ENCODE measurements at regions not wholly inside any gene's neighbourhood (a gene's known extent, or its start where the extent isn't known, plus 50 kb on each side); places are given as distances from the start of the nearest gene placed in this dataset.

GRCh38 chr2:225995796-225996461 is 596.4 kb downstream of the NYAP2 start:
- in situ Hi-C loops (cut with HindIII; ENCODE audit: low sequenced_read_pairs) = no loop called here
- TF ChIP-seq CTCF (IDR thresholded peaks at IDR 0.05; ENCODE audit: low read depth, low read length) = no peak
- H3K4me3 ChIP-seq (ENCODE audit: low read depth, low read length) = no peak overlapping the region
- peak; percentile 55 for DNase-seq (ENCODE audit: low read depth, low spot score)

- H3K4me3 ChIP-seq (ENCODE audit: low read depth, low read length) = no peak overlapping the region
- no peak for TF ChIP-seq CTCF (IDR thresholded peaks at IDR 0.05; ENCODE audit: low read depth, low read length)
- DNase-seq (ENCODE audit: low read depth, low spot score) = peak; percentile 22
- in situ Hi-C loops (cut with HindIII; ENCODE audit: low sequenced_read_pairs) = no loop called here
Measured at GRCh38 chr2:225994748-225995405, 595.4 kb downstream of the NYAP2 start.

GRCh38 chr2:225993430-225993829 is 593.9 kb downstream of the NYAP2 start:
- DNase-seq (ENCODE audit: low read depth, low spot score) = peak; percentile 42
- in situ Hi-C loops (cut with HindIII; ENCODE audit: low sequenced_read_pairs) = no loop called here

GRCh38 chr2:225989809-225990208 is 590.3 kb downstream of the NYAP2 start:
- H3K4me3 ChIP-seq (ENCODE audit: low read depth, low read length) = no peak overlapping the region
- in situ Hi-C loops (cut with HindIII; ENCODE audit: low sequenced_read_pairs) = no loop called here
- no peak for DNase-seq (ENCODE audit: low read depth, low spot score)
- no peak for TF ChIP-seq CTCF (IDR thresholded peaks at IDR 0.05; ENCODE audit: low read depth, low read length)

More at GRCh38 chr2:225993430-225993829, 593.9 kb downstream of the NYAP2 start:
- no peak overlapping the region for H3K4me3 ChIP-seq (ENCODE audit: low read depth, low read length)
- TF ChIP-seq CTCF (IDR thresholded peaks at IDR 0.05; ENCODE audit: low read depth, low read length) = no peak

GRCh38 chr2:225980372-225980771 is 580.9 kb downstream of the NYAP2 start:
- no peak for DNase-seq (ENCODE audit: low read depth, low spot score)
- in situ Hi-C loops (cut with HindIII; ENCODE audit: low sequenced_read_pairs) = no loop called here
- no peak for TF ChIP-seq CTCF (IDR thresholded peaks at IDR 0.05; ENCODE audit: low read depth, low read length)
- no peak overlapping the region for H3K4me3 ChIP-seq (ENCODE audit: low read depth, low read length)

- in situ Hi-C loops (cut with HindIII; ENCODE audit: low sequenced_read_pairs) = no loop called here
- DNase-seq (ENCODE audit: low read depth, low spot score) = no peak
- no peak overlapping the region for H3K4me3 ChIP-seq (ENCODE audit: low read depth, low read length)
- TF ChIP-seq CTCF (IDR thresholded peaks at IDR 0.05; ENCODE audit: low read depth, low read length) = no peak
Measured at GRCh38 chr2:225971433-225971832, 571.9 kb downstream of the NYAP2 start.
